ENCODE measurements at regions not wholly inside any gene's neighbourhood (a gene's known extent, or its start where the extent isn't known, plus 50 kb on each side); places are given as distances from the start of the nearest gene placed in this dataset.
"Not testable (repeated sequence)": the region's sequence is repeated elsewhere in the genome, so short reads cannot be mapped to it uniquely, and the experiment has no call there.

DNA sequence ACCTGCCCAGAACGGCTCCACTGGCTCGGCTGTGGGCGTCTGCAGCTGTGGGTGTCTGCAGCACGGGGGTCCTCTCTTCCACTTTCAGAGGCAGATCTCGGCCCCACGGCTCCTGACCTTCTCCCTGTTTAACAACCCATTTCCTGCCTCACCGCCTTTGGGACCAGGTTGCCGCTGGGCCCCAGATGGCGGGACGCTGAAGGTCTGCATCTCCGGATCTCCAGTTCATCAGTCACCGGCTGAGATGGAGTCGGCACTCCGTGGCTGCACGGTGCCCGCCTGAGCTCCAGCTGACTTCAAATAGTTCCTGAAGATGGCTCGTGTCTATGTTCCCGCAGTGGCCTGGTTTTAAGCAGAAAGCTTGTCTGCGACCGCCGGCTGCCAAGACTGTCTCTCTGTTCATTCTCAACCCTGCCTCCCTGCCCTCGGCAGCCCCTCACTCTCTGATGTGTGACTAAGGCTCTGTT is 475.9 kb downstream of the BRD1 start:
- DNase-seq (ENCODE audit: low read depth in 2 of 2), result no peak

DNA sequence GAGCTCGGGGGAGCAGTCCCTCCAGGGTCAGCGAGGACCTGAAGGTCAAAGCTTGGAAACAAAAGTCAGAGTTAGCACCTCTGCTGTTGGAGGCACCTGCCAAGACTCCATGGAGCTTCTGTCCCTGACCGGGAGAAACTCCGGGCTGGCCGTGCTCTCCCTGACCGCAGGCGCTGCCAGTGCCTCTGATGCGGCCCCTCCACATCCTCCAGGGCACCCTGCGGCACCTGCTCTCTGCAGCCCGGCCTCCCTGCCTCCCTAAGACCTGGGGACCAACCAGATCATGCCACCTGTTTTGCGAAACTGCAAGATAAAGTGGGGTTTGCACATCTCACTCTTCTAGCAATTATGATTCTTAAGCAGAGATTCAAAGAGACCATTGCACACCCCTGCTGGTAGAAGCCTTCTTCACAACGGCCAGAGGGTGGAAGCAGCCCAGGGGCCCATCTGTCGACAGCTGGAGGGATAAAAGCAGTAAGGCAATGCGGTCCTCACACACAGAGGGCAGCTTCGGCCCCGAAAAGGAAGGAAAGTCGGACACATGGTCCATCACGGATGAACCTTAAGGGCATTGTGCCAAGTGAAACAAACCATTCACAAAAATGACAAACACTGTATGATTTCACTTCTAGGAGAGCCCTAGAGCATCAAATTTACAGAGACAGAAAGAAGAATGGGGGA is 477.1 kb downstream of the BRD1 start:
- DNase-seq (ENCODE audit: low read depth in 2 of 2), result no peak

DNA sequence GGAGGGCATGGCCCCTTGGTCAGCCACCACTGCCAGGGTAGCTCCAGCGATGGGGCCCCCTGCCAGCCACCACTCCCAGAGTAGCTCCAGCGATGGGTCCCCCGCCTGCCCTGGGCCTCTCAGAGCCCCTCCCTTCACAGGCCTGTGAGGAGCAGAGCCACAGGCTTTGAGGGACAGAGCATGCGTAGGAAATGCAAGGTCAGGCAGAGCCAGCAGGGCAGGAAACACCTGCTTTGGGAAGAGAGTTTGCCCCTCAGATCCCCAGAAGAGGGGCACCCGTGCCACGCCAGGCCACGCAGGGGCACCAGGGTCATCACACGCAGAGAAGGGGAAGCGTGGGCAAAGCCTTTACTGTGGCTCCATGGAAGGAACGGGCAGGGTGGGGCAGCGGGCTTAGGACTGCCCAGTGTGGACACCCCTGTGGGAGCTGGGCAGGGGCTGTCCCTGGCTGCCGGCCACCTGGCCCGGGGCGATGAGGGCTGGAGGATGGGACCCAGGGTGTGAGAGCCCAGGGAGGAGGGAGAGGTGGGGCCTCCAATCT is 477.8 kb downstream of the BRD1 start:
- no peak for DNase-seq (ENCODE audit: low read depth in 2 of 2)

GRCh38 chr22:49349181-49349835 is 478.4 kb downstream of the BRD1 start:
- DNase-seq (ENCODE audit: low read depth in 2 of 2), result no peak

DNA sequence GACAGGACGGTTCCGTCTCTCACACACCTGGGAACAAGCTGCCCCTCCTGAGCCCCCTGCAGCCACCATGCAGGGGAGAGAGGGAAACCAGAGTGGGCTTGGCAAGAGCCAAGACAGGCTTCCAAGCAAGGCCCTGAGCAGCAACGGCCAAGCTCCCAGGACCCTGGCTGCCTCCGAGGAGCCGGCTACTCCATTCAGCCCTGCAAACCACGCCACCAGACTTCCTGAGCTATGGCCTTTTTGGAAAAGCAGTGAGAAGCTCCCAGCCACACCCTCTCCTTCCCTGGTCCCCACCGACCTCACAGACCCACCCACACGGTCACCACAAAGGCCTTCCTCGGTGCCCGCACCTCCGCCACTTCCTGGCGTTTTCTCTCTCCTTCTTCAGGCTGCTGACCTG is 479.0 kb downstream of the BRD1 start:
- no peak for DNase-seq (ENCODE audit: low read depth in 2 of 2)

GRCh38 chr22:49347376-49347775 is 480.3 kb downstream of the BRD1 start:
- DNase-seq (ENCODE audit: low read depth in 2 of 2), result no peak

DNA sequence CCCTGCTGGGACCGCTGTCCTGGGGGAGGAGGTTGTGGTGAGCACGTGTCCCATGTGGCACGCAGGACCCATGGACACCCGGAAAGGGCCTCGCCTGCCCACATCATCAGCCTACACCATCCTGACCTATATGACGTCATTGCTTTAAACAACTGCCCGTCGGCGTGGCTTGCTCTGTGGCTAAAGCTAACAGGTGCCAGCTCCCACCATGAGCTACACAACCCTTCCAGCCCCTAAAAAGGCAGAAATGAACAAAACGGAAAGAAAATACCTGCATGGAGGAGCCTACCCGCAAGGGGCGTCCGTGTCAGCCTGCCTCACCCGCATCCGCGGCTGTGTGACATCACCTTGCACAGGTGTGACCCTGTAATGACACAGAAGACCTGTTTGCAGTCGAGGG is 481.8 kb downstream of the BRD1 start:
- no peak for DNase-seq (ENCODE audit: low read depth in 2 of 2)

- no peak for DNase-seq (ENCODE audit: low read depth in 2 of 2)
Observed at GRCh38 chr22:49344656-49345055, 483.0 kb downstream of the BRD1 start.

GRCh38 chr22:49344161-49344560 is 483.5 kb downstream of the BRD1 start:
- no peak for DNase-seq (ENCODE audit: low read depth in 2 of 2)

- no peak for DNase-seq (ENCODE audit: low read depth in 2 of 2)
Observed at GRCh38 chr22:49340406-49340805, 487.3 kb downstream of the BRD1 start.

DNA sequence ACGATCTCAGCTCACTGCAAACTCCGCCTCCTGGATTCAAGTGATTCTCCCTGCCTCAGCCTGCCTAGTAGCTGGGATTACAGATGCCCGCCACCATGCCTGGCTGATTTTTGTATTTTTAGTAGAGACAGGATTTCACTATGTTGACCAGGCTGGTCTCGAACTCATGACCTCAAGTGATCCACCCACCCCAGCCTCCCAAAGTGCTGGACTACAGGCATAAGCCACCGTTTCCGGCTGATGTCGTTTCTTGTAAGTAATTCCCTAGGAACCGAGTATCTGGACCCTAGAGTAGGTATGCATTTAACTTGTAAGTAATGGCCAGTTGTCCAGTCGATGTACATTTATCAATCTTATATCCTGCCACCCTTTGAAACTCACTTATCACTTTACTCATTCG is 491.2 kb downstream of the BRD1 start:
- not testable (repeated sequence) for DNase-seq (ENCODE audit: low read depth in 2 of 2)

DNA sequence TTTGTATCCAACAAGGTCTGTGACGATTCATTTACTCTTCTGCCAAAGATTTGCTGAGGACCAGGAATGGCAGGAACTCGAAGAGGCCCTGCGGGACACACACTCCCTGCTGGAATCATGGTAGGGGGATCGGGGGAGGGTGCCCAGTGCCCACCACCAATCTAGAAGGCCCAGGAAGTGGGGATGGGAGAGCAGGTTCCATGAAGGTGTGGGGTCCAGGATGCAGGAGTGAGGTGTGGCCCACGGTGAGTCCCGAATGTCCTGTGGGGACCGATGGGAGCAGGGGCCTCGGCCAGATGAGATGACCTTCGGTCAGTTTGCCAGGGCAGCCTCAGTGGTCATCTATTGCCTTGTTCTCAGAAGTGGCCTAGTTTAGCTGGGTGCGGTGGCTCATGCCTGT is 492.7 kb downstream of the BRD1 start:
- no peak for DNase-seq (ENCODE audit: low read depth in 2 of 2)

DNA sequence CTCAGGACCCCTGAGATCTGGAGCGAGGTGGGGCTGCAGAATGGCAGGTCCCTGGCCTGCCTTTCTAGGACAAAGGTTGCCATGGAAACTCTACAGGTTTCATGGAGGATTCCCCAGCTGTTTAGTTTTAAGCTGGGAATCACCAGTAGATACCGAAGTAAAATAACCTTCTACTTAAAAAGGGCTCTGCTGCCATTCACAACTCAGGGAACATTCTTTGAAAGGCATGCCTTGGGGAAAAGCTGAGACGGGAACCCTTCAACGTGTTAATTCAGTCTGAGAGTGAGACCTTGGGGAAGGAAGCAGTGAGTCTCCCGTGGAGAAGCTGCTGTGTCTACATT is 493.3 kb downstream of the BRD1 start:
- no peak for DNase-seq (ENCODE audit: low read depth in 2 of 2)

- no peak for DNase-seq (ENCODE audit: low read depth in 2 of 2)
Observed at GRCh38 chr22:49333206-49333605, 494.5 kb downstream of the BRD1 start.

- no peak for DNase-seq (ENCODE audit: low read depth in 2 of 2)
Observed at GRCh38 chr22:49332691-49333090, 495.0 kb downstream of the BRD1 start.

- DNase-seq (ENCODE audit: low read depth in 2 of 2), result no peak
Observed at GRCh38 chr22:49331878-49332277, 495.8 kb downstream of the BRD1 start.

- DNase-seq (ENCODE audit: low read depth in 2 of 2), result no peak
Observed at GRCh38 chr22:49331223-49331815, 496.4 kb downstream of the BRD1 start.

- no peak for DNase-seq (ENCODE audit: low read depth in 2 of 2)
Observed at GRCh38 chr22:49330421-49331222, 497.1 kb downstream of the BRD1 start.

- DNase-seq (ENCODE audit: low read depth in 2 of 2), result no peak
Observed at GRCh38 chr22:49329636-49330035, 498.0 kb downstream of the BRD1 start.

- no peak for DNase-seq (ENCODE audit: low read depth in 2 of 2)
Observed at GRCh38 chr22:49328630-49329405, 498.9 kb downstream of the BRD1 start.

- no peak for DNase-seq (ENCODE audit: low read depth in 2 of 2)
Observed at GRCh38 chr22:49328118-49328475, 499.6 kb downstream of the BRD1 start.
